ENCODE measurements at regions not wholly inside any gene's neighbourhood (a gene's known extent, or its start where the extent isn't known, plus 50 kb on each side); places are given as distances from the start of the nearest gene placed in this dataset.

DNA sequence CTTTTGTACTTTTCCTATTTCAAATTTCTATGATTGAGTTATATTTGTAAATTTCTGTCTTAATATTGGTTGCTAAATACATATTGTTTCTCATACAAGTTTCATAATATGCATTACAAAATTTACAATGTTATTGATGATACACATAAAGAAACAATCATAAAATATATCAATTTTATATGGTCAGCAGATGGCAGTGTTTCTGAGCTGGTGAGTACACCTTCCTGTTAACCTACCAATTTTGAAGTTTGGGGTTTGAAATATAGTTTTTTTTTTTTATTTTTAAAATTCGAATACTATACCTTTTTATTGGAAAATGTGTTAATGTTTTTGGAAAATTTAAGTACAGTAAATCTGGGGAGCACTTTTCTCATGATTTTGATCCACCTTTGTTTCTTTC lies 1953.1 kb upstream of the ADGRL3 start:
- TF ChIP-seq POLR2A (IDR thresholded peaks at IDR 0.05; ENCODE audit: low read depth): no peak
- TF ChIP-seq, protein P1, sequence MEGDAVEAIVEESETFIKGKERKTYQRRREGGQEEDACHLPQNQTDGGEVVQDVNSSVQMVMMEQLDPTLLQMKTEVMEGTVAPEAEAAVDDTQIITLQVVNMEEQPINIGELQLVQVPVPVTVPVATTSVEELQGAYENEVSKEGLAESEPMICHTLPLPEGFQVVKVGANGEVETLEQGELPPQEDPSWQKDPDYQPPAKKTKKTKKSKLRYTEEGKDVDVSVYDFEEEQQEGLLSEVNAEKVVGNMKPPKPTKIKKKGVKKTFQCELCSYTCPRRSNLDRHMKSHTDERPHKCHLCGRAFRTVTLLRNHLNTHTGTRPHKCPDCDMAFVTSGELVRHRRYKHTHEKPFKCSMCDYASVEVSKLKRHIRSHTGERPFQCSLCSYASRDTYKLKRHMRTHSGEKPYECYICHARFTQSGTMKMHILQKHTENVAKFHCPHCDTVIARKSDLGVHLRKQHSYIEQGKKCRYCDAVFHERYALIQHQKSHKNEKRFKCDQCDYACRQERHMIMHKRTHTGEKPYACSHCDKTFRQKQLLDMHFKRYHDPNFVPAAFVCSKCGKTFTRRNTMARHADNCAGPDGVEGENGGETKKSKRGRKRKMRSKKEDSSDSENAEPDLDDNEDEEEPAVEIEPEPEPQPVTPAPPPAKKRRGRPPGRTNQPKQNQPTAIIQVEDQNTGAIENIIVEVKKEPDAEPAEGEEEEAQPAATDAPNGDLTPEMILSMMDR (IDR thresholded peaks at IDR 0.05): peak in 1 of 3 experiments; percentile 10
- no peak for DNase-seq (ENCODE audit: extremely low spot score)
- H3K9me3 ChIP-seq: peaks cover 0 to 4% (median 0%) of the 10 kb centered on the region in 4 donors
- H3K36me3 ChIP-seq: no peaks in the 10 kb centered on the region
- H3K4me1 ChIP-seq: no peaks in the 10 kb centered on the region
- no peaks in the 10 kb centered on the region for H3K27me3 ChIP-seq
- no peak overlapping the region for H3K27ac ChIP-seq (replicated peaks in 1 of 4)
- no peak overlapping the region for H3K4me3 ChIP-seq
- intact Hi-C loops (cut with DNase I): no loop called here
- 8% methylated on average over 1 of the region's 1 CpG for WGBS

DNA sequence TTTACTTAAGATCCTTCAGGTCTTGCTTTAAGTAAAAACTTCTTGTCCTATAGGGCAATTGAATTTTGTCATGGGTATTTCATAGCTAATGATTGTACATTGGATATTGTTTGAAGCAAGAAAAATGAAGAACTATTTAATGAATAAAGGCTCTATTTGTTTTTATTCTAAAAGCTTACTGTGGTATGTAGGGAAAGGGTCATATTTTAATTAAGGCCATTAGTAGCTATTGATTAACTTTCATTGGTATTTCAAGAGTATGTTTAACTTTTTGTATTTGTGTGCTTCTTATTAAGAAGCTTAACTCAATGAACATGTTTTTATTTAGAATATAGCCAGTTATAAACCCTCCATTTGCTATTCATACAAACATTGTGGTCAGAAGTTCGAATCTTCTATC lies 1951.8 kb upstream of the ADGRL3 start:
- WGBS: 83% methylated on average over 1 of the region's 1 CpG
- H3K27ac ChIP-seq (replicated peaks in 1 of 4): no peak overlapping the region
- no peaks in the 10 kb centered on the region for H3K36me3 ChIP-seq
- H3K27me3 ChIP-seq: no peaks in the 10 kb centered on the region
- H3K4me1 ChIP-seq: no peaks in the 10 kb centered on the region
- intact Hi-C loops (cut with DNase I): no loop called here
- no peak for DNase-seq (ENCODE audit: extremely low spot score)
- H3K9me3 ChIP-seq: no peaks in the 10 kb centered on the region
- no peak overlapping the region for H3K4me3 ChIP-seq
- TF ChIP-seq, protein P1 (IDR thresholded peaks at IDR 0.05): no peak
- TF ChIP-seq POLR2A (IDR thresholded peaks at IDR 0.05; ENCODE audit: low read depth) (no peak), POLR2AphosphoS5 (IDR thresholded peaks at IDR 0.05) (no peak), EP300 (IDR thresholded peaks at IDR 0.05) (no peak)

DNA sequence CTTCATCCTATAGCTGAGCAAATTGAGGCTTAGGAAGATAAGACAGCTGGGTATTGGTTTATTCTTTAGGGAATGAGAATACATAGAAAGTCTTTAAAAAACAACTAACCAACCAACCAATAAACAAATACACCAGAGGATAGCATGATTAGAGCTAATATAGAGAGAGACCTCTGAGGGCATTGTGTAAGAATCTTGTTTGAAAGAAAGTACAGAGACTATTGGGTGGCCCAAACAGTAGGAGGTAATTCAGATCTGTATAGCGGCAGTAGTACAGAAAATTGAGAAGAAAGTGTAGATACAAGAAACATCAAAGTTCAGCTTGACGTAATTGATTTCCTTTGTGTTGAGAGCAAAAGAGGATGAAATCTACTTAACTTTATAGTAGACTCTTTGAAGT lies 1951.0 kb upstream of the ADGRL3 start:
- Histone ChIP-seq H3K36me3 (no peaks in the 10 kb centered on the region), H3K4me3 (no peak overlapping the region), H3K9me3 (no peaks in the 10 kb centered on the region), H3K4me1 (no peaks in the 10 kb centered on the region), H3K27ac (replicated peaks in 1 of 4) (no peak overlapping the region), H3K27me3 (no peaks in the 10 kb centered on the region)
- no peak for DNase-seq (ENCODE audit: extremely low spot score)
- 41% methylated on average over 2 of the region's 2 CpGs for WGBS
- intact Hi-C loops (cut with DNase I): no loop called here
- TF ChIP-seq, protein P1 (IDR thresholded peaks at IDR 0.05): no peak
- TF ChIP-seq POLR2A (IDR thresholded peaks at IDR 0.05; ENCODE audit: low read depth) (no peak), POLR2AphosphoS5 (IDR thresholded peaks at IDR 0.05) (no peak), EP300 (IDR thresholded peaks at IDR 0.05) (no peak)

DNA sequence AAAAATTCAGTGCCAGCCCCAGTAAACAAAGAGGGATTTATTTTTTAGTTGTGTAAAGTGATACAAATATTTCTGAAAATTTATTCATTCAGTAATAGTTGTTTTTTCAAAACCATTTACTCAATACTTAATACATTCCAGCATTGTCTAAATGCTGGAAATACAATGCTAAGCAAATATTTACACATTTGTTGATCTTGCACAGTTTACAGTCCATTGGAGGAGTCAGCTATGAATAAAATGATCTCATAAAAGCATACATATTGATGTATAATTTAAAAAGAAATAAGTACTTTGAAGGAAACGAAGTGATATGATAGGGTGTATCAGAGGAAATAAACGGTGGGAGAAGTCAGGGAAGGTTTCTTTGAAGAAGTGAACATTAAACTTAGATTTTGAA lies 1942.1 kb upstream of the ADGRL3 start:
- Histone ChIP-seq H3K27ac (replicated peaks in 1 of 4) (no peak overlapping the region), H3K36me3 (no peaks in the 10 kb centered on the region), H3K4me3 (no peak overlapping the region), H3K27me3 (no peaks in the 10 kb centered on the region), H3K4me1 (no peaks in the 10 kb centered on the region), H3K9me3 (no peaks in the 10 kb centered on the region)
- no peak for DNase-seq (ENCODE audit: extremely low spot score)
- intact Hi-C loops (cut with DNase I): no loop called here
- 84% methylated on average over 2 of the region's 2 CpGs for WGBS
- TF ChIP-seq, protein P1 (IDR thresholded peaks at IDR 0.05): no peak
- TF ChIP-seq POLR2A (IDR thresholded peaks at IDR 0.05; ENCODE audit: low read depth) (no peak), EP300 (IDR thresholded peaks at IDR 0.05) (no peak), POLR2AphosphoS5 (IDR thresholded peaks at IDR 0.05) (no peak)

DNA sequence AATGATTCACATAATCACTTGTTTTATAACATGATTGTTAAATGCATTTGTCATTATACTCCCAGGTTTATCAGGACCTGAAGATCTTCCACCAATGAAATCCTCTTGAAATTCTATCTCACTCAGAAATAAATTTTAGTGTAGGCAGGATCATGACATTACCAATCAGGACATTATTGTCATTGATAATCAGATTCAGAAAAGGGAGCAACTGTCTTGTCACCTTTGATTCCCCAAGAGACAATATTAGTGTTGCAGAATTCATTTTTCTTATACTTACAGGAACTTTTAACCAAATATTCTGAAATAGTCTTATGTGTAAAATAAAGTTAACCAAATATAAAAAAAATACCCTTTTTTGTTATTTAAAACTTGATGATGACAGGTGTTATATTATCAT lies 1892.5 kb upstream of the ADGRL3 start:
- H3K9me3 ChIP-seq: no peaks in the 10 kb centered on the region
- H3K27me3 ChIP-seq: no peaks in the 10 kb centered on the region
- TF ChIP-seq, protein P1 (IDR thresholded peaks at IDR 0.05): no peak
- TF ChIP-seq POLR2AphosphoS5 (IDR thresholded peaks at IDR 0.05) (no peak), POLR2A (IDR thresholded peaks at IDR 0.05; ENCODE audit: low read depth) (no peak), EP300 (IDR thresholded peaks at IDR 0.05) (no peak)
- H3K36me3 ChIP-seq: no peaks in the 10 kb centered on the region
- no peak overlapping the region for H3K4me3 ChIP-seq
- DNase-seq (ENCODE audit: extremely low spot score): no peak
- no peaks in the 10 kb centered on the region for H3K4me1 ChIP-seq
- no peak overlapping the region for H3K27ac ChIP-seq (replicated peaks in 1 of 4)
- intact Hi-C loops (cut with DNase I): no loop called here
